ENCODE measurements at regions not wholly inside any gene's neighbourhood (a gene's known extent, or its start where the extent isn't known, plus 50 kb on each side); places are given as distances from the start of the nearest gene placed in this dataset.

GRCh38 chr3:132232231-132232792, 84.9 kb upstream of the ACP3 start:
- POLR2A ChIA-PET: no interaction called here
- DNase-seq (ENCODE audit: low read depth, low spot score): no peak
- CTCF ChIA-PET: interaction anchor here (1.2 kb wide), 1 partner anchor 110 kb away, joined by 4 read pairs; no protein-coding TSS in a partner anchor
- no peak overlapping the region for H3K4me3 ChIP-seq (ENCODE audit: low read depth, low read length)
- no peak for TF ChIP-seq CTCF (IDR thresholded peaks at IDR 0.05; ENCODE audit: insufficient read depth, low read length, missing control alignments)

DNA sequence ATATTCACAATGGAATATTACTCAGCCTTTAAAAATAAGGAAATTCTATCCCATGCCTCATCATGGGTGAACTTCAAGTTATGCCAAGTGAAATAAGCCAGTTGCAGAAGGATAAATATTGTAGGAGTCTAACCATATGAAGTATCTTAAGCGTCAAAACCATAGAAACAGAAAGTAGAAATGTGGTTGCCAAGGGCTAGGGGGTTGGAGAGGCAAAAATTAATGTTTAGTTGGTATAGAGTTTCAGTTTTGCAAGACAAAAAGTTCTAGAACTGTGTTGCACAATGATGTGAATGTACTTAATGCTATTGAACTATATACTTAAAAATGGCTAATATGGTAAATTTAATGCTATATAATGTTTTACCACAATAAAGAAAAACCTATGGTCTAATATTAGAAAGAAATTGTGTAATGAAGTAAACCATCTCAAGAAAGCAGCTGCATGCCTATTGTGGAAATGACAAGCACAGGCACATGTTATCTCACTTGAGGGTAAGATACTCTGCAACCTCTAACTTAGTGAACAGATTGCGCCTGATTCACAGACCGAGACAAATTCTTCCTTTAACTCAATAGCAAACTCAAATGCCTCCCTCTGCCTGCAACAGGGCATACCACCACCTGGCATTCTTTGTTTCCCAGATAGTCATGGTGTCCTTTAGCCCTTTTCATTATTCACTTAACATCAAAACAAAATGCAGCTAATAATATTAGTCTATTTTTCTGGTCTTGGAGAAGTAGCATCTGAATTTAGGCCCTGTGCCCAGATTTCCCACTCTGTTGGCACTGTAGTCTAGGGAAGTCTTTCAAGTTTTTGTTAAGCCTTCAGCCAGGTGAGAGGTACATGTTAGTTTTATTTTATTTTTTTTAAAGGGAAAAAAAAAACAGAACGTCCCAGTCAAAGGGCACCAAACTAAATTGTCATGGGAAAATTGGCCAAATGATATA, 80.2 kb upstream of the ACP3 start:
- DNase-seq (ENCODE audit: low read depth, low spot score): no peak
- CTCF ChIA-PET: interaction anchor here (1.0 kb wide), 1 partner anchor 106 kb away, joined by 3 read pairs; no protein-coding TSS in a partner anchor

GRCh38 chr3:132237652-132238032, 79.6 kb upstream of the ACP3 start:
- ChIA-PET CTCF (interaction anchor here (1.0 kb wide), 1 partner anchor 105 kb away, joined by 3 read pairs; no protein-coding TSS in a partner anchor), POLR2A (no interaction called here)
- no peak for TF ChIP-seq CTCF (IDR thresholded peaks at IDR 0.05; ENCODE audit: insufficient read depth, low read length, missing control alignments)
- no peak overlapping the region for H3K4me3 ChIP-seq (ENCODE audit: low read depth, low read length)
- DNase-seq (ENCODE audit: low read depth, low spot score): no peak

More for the DNA sequence above, 80.2 kb upstream of the ACP3 start:
- POLR2A ChIA-PET: no interaction called here
- no peak overlapping the region for H3K4me3 ChIP-seq (ENCODE audit: low read depth, low read length)
- TF ChIP-seq CTCF (IDR thresholded peaks at IDR 0.05; ENCODE audit: insufficient read depth, low read length, missing control alignments): no peak

DNA sequence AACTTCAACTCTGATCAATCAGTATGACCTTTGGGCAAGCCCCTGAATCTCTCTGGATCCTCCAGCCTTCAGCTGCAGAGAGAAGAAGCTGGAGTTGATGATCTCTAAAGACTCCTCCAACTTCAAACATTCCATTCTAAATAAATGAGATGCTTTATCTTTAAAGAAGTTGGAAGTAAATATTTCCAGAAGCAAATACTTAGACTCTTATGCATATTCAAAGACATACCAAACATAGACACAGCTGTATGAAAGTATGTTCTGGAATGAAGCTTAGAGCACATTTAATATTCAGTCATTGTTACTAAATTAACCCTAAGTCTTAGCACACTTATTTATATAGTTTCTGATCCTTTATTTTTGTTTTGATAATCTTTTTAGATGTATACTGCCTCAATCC, 77.6 kb upstream of the ACP3 start:
- H3K4me3 ChIP-seq (ENCODE audit: low read depth, low read length): no peak overlapping the region
- no peak for TF ChIP-seq CTCF (IDR thresholded peaks at IDR 0.05; ENCODE audit: insufficient read depth, low read length, missing control alignments)
- POLR2A ChIA-PET: no interaction called here
- DNase-seq (ENCODE audit: low read depth, low spot score): no peak
- CTCF ChIA-PET: interaction anchor here (0.7 to 1.0 kb wide), 2 partner anchors 114 to 160 kb away, joined by 3 read pairs; no protein-coding TSS in a partner anchor

DNA sequence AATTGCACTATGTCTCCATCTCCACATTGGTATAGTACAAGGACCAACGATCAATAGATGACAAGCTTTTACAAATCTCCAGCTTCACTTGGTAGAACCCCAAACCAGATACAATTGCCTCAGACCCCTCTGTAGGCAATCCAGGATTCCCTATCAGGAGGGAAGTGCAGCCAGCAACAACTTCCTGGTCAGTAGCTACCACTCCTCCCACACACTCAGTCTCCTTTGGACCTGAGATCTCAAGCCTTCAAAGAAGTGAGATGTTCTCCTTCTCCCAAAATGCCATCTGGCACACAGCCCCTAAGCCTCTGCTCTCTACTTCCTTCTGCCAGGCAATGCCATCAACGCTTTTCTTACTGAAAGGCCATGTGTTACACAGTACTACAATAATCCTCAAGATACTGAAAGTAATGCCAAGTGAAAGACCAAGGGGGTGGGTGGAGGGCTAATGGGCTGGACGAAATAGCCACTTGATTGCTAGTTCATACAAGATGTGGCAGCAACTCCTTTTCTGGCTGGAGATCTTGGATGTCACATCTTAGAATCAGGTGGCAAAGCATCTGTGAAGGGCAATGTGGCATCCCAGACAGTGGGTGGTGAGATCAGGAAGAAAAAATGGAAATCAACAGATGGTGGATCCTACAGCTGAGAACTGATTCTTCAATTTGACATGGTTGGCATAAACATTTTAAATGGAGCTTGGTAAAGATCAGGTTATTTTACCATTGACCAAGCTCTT, 75.3 kb upstream of the ACP3 start:
- TF ChIP-seq CTCF (IDR thresholded peaks at IDR 0.05; ENCODE audit: insufficient read depth, low read length, missing control alignments): no peak
- DNase-seq (ENCODE audit: low read depth, low spot score): no peak
- ChIA-PET CTCF (no interaction called here), POLR2A (no interaction called here)
- no peak overlapping the region for H3K4me3 ChIP-seq (ENCODE audit: low read depth, low read length)

All from AG04449 (cell line).